ENCODE measurements at regions not wholly inside any gene's neighbourhood (a gene's known extent, or its start where the extent isn't known, plus 50 kb on each side); places are given as distances from the start of the nearest gene placed in this dataset.

DNA sequence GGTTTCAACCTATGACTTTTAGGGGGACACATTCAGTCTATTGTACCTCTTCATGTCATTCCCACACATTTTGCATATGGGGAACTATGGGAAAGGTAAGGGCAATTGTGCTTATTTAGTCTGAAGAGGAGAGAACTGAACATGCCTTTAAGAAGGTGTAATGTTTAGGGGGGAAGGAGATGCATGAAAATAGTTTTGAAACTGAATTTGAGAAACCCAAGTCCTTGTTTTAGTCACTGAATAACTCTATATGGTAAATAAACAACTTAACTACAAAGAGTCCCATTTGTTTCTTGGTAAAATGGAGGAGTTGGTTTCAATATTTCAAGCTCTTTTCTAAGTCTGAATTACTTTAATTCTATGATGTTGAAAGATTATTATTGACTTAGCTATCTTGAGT lies 166.1 kb downstream of the DNAJB9 start:
- TF ChIP-seq, protein P1, sequence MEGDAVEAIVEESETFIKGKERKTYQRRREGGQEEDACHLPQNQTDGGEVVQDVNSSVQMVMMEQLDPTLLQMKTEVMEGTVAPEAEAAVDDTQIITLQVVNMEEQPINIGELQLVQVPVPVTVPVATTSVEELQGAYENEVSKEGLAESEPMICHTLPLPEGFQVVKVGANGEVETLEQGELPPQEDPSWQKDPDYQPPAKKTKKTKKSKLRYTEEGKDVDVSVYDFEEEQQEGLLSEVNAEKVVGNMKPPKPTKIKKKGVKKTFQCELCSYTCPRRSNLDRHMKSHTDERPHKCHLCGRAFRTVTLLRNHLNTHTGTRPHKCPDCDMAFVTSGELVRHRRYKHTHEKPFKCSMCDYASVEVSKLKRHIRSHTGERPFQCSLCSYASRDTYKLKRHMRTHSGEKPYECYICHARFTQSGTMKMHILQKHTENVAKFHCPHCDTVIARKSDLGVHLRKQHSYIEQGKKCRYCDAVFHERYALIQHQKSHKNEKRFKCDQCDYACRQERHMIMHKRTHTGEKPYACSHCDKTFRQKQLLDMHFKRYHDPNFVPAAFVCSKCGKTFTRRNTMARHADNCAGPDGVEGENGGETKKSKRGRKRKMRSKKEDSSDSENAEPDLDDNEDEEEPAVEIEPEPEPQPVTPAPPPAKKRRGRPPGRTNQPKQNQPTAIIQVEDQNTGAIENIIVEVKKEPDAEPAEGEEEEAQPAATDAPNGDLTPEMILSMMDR (conservative IDR thresholded peaks at IDR 0.05; ENCODE audit: low read depth, low read length) = no peak
- TF ChIP-seq RFX5 (IDR thresholded peaks at IDR 0.05; ENCODE audit: low read depth, low read length) = no peak
- TF ChIP-seq POLR2A (IDR thresholded peaks at IDR 0.05; ENCODE audit: low read depth, low read length) = no peak
- TF ChIP-seq CEBPB (IDR thresholded peaks at IDR 0.05; ENCODE audit: low read depth, low read length) = no peak
- no peak for TF ChIP-seq RAD21 (IDR thresholded peaks at IDR 0.05; ENCODE audit: low read length)
- TF ChIP-seq SMC3 (IDR thresholded peaks at IDR 0.05; ENCODE audit: low read depth, low read length) = no peak
- TF ChIP-seq, protein P2, sequence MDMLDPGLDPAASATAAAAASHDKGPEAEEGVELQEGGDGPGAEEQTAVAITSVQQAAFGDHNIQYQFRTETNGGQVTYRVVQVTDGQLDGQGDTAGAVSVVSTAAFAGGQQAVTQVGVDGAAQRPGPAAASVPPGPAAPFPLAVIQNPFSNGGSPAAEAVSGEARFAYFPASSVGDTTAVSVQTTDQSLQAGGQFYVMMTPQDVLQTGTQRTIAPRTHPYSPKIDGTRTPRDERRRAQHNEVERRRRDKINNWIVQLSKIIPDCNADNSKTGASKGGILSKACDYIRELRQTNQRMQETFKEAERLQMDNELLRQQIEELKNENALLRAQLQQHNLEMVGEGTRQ (IDR thresholded peaks at IDR 0.05; ENCODE audit: low read depth, low read length) = no peak
- TF ChIP-seq BHLHE40 (IDR thresholded peaks at IDR 0.05; ENCODE audit: low read depth, low read length) = no peak
- TF ChIP-seq RCOR1 (IDR thresholded peaks at IDR 0.05; ENCODE audit: insufficient replicate concordance, low read length) = no peak
- no peak for TF ChIP-seq FOS (IDR thresholded peaks at IDR 0.05; ENCODE audit: low read depth, low read length)
- TF ChIP-seq, protein P3, sequence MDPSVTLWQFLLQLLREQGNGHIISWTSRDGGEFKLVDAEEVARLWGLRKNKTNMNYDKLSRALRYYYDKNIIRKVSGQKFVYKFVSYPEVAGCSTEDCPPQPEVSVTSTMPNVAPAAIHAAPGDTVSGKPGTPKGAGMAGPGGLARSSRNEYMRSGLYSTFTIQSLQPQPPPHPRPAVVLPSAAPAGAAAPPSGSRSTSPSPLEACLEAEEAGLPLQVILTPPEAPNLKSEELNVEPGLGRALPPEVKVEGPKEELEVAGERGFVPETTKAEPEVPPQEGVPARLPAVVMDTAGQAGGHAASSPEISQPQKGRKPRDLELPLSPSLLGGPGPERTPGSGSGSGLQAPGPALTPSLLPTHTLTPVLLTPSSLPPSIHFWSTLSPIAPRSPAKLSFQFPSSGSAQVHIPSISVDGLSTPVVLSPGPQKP (IDR thresholded peaks at IDR 0.05; ENCODE audit: borderline replicate concordance, low read depth, low read length) = no peak
